Mesenchymal stem cell (in vitro differentiated cells and primary cell): ENCODE measurements at regions not wholly inside any gene's neighbourhood (a gene's known extent, or its start where the extent isn't known, plus 50 kb on each side); places are given as distances from the start of the nearest gene placed in this dataset.
"Not testable (repeated sequence)": the region's sequence is repeated elsewhere in the genome, so short reads cannot be mapped to it uniquely, and the experiment has no call there.

Experiments used
- DNase-seq: peaks from one replicate; pipeline ENCODE4 v3.0.0-alpha.2; 2013
- H2AFZ ChIP-seq: one replicate; pipeline ENCODE4 v1.6.1; 2013; ENCODE audit warnings: low read depth, mild to moderate bottlenecking, control low read depth, inconsistent platforms, low read length, moderate library complexity
- H2AK5ac ChIP-seq: 2 replicates; pipeline ENCODE4 v1.6.1; 2013; ENCODE audit warnings: low read length, moderate library complexity, mild to moderate bottlenecking, inconsistent platforms; ENCODE audit not compliant: severe bottlenecking
- H2BK120ac ChIP-seq: one replicate; pipeline ENCODE4 v1.6.1; 2013; ENCODE audit warnings: low read depth, mild to moderate bottlenecking, inconsistent platforms, low read length, moderate library complexity
- H2BK12ac ChIP-seq, 2 experiments: one replicate each; pipeline ENCODE4 v1.6.1; 2013; ENCODE audit warnings: inconsistent platforms in 2 of 2, low read length in 2 of 2, mild to moderate bottlenecking in 2 of 2, moderate library complexity in 2 of 2, control low read depth in 1 of 2
- H2BK15ac ChIP-seq: one replicate; pipeline ENCODE4 v1.6.1; 2013; ENCODE audit warnings: mild to moderate bottlenecking, low read depth, inconsistent platforms; ENCODE audit not compliant: poor library complexity, severe bottlenecking
- H2BK5ac ChIP-seq: 2 replicates; pipeline ENCODE4 v1.6.1; 2013; ENCODE audit warnings: low read depth, mild to moderate bottlenecking, low read length, control low read depth, inconsistent platforms; ENCODE audit not compliant: poor library complexity, severe bottlenecking
- H3K14ac ChIP-seq, 2 experiments: one replicate each; pipeline ENCODE4 v1.6.1; 2013; ENCODE audit warnings: inconsistent platforms in 2 of 2, low read length in 2 of 2, control low read depth in 1 of 2, mild to moderate bottlenecking in 1 of 2, moderate library complexity in 1 of 2
- H3K18ac ChIP-seq, 2 experiments: one replicate each; pipeline ENCODE4 v1.6.1; 2013; ENCODE audit warnings: inconsistent platforms in 2 of 2, low read length in 2 of 2, control low read depth in 1 of 2, low read depth in 1 of 2, mild to moderate bottlenecking in 1 of 2
- H3K23ac ChIP-seq, 2 experiments: one replicate each; pipeline ENCODE4 v1.6.1; 2013; ENCODE audit warnings: inconsistent platforms in 2 of 2, low read length in 2 of 2, mild to moderate bottlenecking in 2 of 2, moderate library complexity in 2 of 2, control low read depth in 1 of 2
- H3K27ac ChIP-seq: 2 replicates; pipeline ENCODE4 v1.5.1; 2013; ENCODE audit warnings: mild to moderate bottlenecking, moderate library complexity, low read length, control low read depth, inconsistent platforms; ENCODE audit not compliant: poor library complexity, severe bottlenecking
- H3K27me3 ChIP-seq, 2 experiments: 2 replicates each; pipeline versions ENCODE4 v1.6.1 to v1.7.0; 2013; ENCODE audit warnings: low read length in 2 of 2, mild to moderate bottlenecking in 2 of 2, moderate library complexity in 2 of 2, control low read depth in 1 of 2, inconsistent platforms in 1 of 2; ENCODE audit not compliant: control insufficient read depth in 1 of 2, insufficient read depth in 1 of 2
- H3K36me3 ChIP-seq, 2 experiments: 2 replicates each; pipeline versions ENCODE4 v1.6.1 to v1.7.0; 2013; ENCODE audit warnings: low read length in 2 of 2, control low read depth in 1 of 2, inconsistent platforms in 1 of 2, low read depth in 1 of 2, mild to moderate bottlenecking in 1 of 2; ENCODE audit not compliant: insufficient read depth in 2 of 2, control insufficient read depth in 1 of 2
- H3K4ac ChIP-seq, 2 experiments: one replicate each; pipeline ENCODE4 v1.6.1; 2013; ENCODE audit warnings: inconsistent platforms in 2 of 2, low read length in 2 of 2, mild to moderate bottlenecking in 2 of 2, moderate library complexity in 2 of 2, control low read depth in 1 of 2, low read depth in 1 of 2
- H3K4me1 ChIP-seq: 2 replicates; pipeline ENCODE4 v1.6.1; 2013; ENCODE audit warnings: low read depth, low read length, control low read depth; ENCODE audit not compliant: control insufficient read depth, insufficient read depth
- H3K4me2 ChIP-seq: 2 replicates; pipeline ENCODE4 v1.6.1; 2013; ENCODE audit warnings: low read length, mild to moderate bottlenecking, inconsistent platforms; ENCODE audit not compliant: poor library complexity, severe bottlenecking
- H3K4me3 ChIP-seq, 2 experiments: 2 replicates each; pipeline versions ENCODE4 v1.5.1 to v1.7.0; 2013; ENCODE audit warnings: low read length in 2 of 2, mild to moderate bottlenecking in 2 of 2, control low read depth in 1 of 2, low read depth in 1 of 2; ENCODE audit not compliant: insufficient read depth in 1 of 2
- H3K79me1 ChIP-seq: replicated peaks from 2 replicates; pipeline ENCODE4 v1.6.1; 2013; ENCODE audit warnings: mild to moderate bottlenecking, control low read depth, low read length, inconsistent platforms; ENCODE audit not compliant: poor library complexity, severe bottlenecking
- H3K9ac ChIP-seq: 2 replicates; pipeline ENCODE4 v1.7.0; 2013; ENCODE audit warnings: mild to moderate bottlenecking, low read length, moderate library complexity
- H3K9me3 ChIP-seq: 2 replicates; pipeline ENCODE4 v1.7.0; 2013; ENCODE audit warnings: mild to moderate bottlenecking, low read length; ENCODE audit not compliant: control insufficient read depth
- H4K8ac ChIP-seq: one replicate; pipeline ENCODE4 v1.6.1; 2013; ENCODE audit warnings: inconsistent platforms, mild to moderate bottlenecking, low read length, moderate library complexity
- H4K91ac ChIP-seq: one replicate; pipeline ENCODE4 v1.6.1; 2013; ENCODE audit warnings: mild to moderate bottlenecking, low read length, inconsistent platforms
- WGBS: methylation state at CpG from one replicate; pipeline ENCODE4 v1.1.7; 2013; ENCODE audit warnings: mixed read lengths; 5-methylcytosine and 5-hydroxymethylcytosine counted together

DNA sequence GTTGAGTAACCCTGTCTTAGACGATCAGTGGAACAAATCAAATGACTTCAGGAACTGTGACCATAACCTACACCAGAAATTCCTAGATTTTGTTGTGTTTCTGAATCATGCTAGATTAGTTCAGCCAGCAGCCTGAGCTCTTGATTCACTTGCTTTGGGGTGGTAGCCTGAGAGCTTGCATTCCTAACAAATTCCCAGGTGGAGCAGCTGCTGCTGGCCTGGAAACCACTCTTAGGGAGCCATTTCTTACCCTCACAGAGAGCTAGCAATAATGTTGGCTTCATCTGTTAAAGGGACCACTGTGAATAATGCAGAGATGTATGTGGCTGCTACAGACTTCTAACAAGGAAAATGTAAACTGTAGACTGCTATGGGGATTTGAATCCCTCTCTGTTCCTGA is 388.1 kb upstream of the PRR20A start:
- Histone ChIP-seq H3K23ac (no peak overlapping the region), H3K27ac (no peak overlapping the region), H3K4me2 (no peak overlapping the region), H3K4me1 (no peaks in the 10 kb centered on the region), H3K14ac (no peak overlapping the region), H3K4ac (no peak overlapping the region), H2AFZ (no peak overlapping the region), H2BK15ac (no peak overlapping the region), H4K91ac (no peak overlapping the region), H2BK12ac (no peak overlapping the region), H3K4me3 (no peak overlapping the region), H2AK5ac (no peak overlapping the region), H3K9ac (no peak overlapping the region), H3K36me3 (no peaks in the 10 kb centered on the region), H2BK5ac (no peak overlapping the region), H3K18ac (no peak overlapping the region), H2BK120ac (no peak overlapping the region), H3K9me3 (no peaks in the 10 kb centered on the region), H4K8ac (no peak overlapping the region), H3K27me3 (no peaks in the 10 kb centered on the region), H3K79me1 (no peaks in the 10 kb centered on the region)
- WGBS: no CpG with 5 or more reads among the region's 1 CpG
- no peak for DNase-seq

DNA sequence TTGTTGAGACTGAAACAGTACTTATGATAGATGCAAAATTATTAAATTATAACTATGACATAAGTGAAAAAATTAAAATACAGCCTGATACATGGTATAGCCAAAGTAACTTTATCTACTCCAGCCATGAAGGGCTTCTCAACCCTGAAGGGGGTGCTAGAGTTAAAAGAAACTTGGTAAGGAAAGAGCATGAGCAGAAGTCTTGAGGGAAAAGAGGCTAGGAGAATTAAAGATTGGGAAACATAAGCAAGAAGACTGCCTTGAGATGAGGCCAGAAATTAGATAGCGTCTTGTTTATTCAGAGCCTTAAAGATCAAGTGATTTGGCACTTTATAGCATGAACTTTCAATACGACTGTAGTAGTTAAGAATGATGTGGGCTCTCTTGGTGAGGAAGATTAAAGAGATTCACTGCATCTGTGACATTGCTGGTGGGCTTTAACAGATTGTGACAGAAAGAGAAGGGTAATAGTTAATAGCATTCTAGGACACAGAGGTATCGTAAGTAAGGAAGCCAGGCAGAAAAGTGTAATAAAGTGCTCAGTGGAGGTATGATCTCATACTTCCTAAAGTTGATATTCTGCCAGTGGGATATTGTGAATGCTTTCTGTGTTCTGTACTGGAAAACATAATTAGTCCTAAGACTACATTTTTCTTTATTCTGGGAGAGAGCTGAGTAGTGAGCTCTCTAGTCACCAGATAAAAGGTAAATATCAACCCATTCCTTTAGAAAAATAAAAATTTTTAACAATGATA is 385.4 kb upstream of the PRR20A start:
- Histone ChIP-seq H2AK5ac (no peak overlapping the region), H4K91ac (no peak overlapping the region), H3K27ac (no peak overlapping the region), H3K18ac (no peak overlapping the region), H3K36me3 (no peaks in the 10 kb centered on the region), H2BK120ac (no peak overlapping the region), H3K14ac (no peak overlapping the region), H3K9me3 (no peaks in the 10 kb centered on the region), H3K4me2 (no peak overlapping the region), H3K4me3 (no peak overlapping the region), H2AFZ (no peak overlapping the region), H3K79me1 (no peaks in the 10 kb centered on the region), H3K9ac (no peak overlapping the region), H2BK5ac (no peak overlapping the region), H4K8ac (no peak overlapping the region), H3K23ac (no peak overlapping the region), H2BK15ac (no peak overlapping the region), H2BK12ac (no peak overlapping the region), H3K27me3 (no peaks in the 10 kb centered on the region), H3K4me1 (no peaks in the 10 kb centered on the region), H3K4ac (no peak overlapping the region)
- DNase-seq: no peak
- WGBS: 64% methylated on average over 3 of the region's 3 CpGs

DNA sequence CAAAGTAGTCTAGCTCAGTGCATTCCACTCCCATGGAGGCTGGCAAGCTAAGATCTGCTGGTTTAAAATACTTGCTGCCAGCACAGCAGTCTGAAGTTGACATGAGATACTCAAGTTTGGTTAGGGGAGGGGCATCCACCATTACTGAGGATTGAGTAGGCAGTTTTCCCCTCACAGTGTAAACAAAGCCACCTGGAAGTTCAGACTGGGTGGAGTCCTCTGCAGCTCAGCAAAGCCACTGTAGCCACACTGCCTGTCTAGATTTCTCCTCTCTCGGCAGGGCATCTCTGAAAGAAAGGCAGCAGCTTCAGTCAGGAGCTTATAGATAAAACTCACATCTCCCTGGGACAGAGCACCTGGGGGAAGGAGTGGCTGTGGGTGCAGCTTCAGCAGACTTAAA is 377.4 kb upstream of the PRR20A start:
- not testable (repeated sequence) for H3K9ac ChIP-seq, H2BK5ac ChIP-seq, H3K4me1 ChIP-seq, H2BK120ac ChIP-seq, H4K91ac ChIP-seq, H3K4ac ChIP-seq, H2BK12ac ChIP-seq, H2AK5ac ChIP-seq, DNase-seq, H3K36me3 ChIP-seq, H2AFZ ChIP-seq, H3K18ac ChIP-seq, H3K4me2 ChIP-seq, H3K23ac ChIP-seq, H4K8ac ChIP-seq, H3K27ac ChIP-seq, H2BK15ac ChIP-seq, H3K14ac ChIP-seq, H3K79me1 ChIP-seq, H3K4me3 ChIP-seq, H3K27me3 ChIP-seq
- 70% methylated on average over 1 of the region's 1 CpG for WGBS
- H3K9me3 ChIP-seq: peaks cover 14% of the 10 kb centered on the region

DNA sequence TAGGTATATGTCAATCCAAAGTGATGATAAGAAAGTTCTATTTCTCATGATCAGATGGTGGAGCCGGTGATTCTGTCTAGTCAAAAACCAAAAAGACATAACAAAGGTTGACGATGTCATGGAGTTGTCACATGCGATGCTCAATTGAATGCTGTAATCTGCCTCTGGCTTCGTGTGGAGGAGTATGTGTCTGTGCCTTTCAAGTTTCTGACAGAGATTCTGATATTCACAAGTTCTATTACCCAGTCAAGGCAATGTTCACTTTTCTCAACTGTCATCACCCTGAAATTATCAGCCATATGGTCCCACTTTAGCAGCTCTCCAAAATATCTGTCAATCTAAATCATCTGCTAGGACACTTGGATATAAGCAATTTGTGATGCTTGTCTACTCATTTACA is 367.6 kb upstream of the PRR20A start:
- Histone ChIP-seq H4K8ac (no peak overlapping the region), H3K4me3 (no peak overlapping the region), H2AK5ac (no peak overlapping the region)

More for the DNA sequence above, 367.6 kb upstream of the PRR20A start:
- Histone ChIP-seq H4K91ac (no peak overlapping the region), H3K79me1 (no peaks in the 10 kb centered on the region), H3K18ac (no peak overlapping the region), H2AFZ (no peak overlapping the region), H3K9me3 (peaks cover 12% of the 10 kb centered on the region), H3K27ac (no peak overlapping the region), H2BK5ac (no peak overlapping the region), H2BK12ac (no peak overlapping the region), H3K4me2 (no peak overlapping the region), H2BK120ac (no peak overlapping the region), H3K4me1 (no peaks in the 10 kb centered on the region), H3K4ac (no peak overlapping the region), H3K27me3 (no peaks in the 10 kb centered on the region), H3K9ac (no peak overlapping the region), H3K23ac (no peak overlapping the region), H3K14ac (no peak overlapping the region), H3K36me3 (no peaks in the 10 kb centered on the region), H2BK15ac (no peak overlapping the region)
- WGBS: 76% methylated on average over 4 of the region's 4 CpGs
- DNase-seq: no peak
